Osteoblast (primary cell): ENCODE measurements at regions not wholly inside any gene's neighbourhood (a gene's known extent, or its start where the extent isn't known, plus 50 kb on each side); places are given as distances from the start of the nearest gene placed in this dataset.

Source experiments
- DNase-seq: peaks from one replicate; pipeline ENCODE4 v3.0.0; 2011; ENCODE audit warnings: low spot score, mixed read lengths; ENCODE audit not compliant: insufficient read length; ENCODE audit errors: missing footprints
- H2AFZ ChIP-seq: 2 replicates; pipeline ENCODE4 v1.6.0; 2011; ENCODE audit warnings: mild to moderate bottlenecking, low read length
- H3K27ac ChIP-seq: 2 replicates; pipeline ENCODE4 v1.5.1; 2011; ENCODE audit warnings: mild to moderate bottlenecking, low read depth, low read length, moderate library complexity
- H3K27me3 ChIP-seq: 2 replicates; pipeline ENCODE4 v1.6.0; 2012; ENCODE audit warnings: mild to moderate bottlenecking, control low read depth, inconsistent platforms, low read length, moderate library complexity; ENCODE audit not compliant: insufficient read depth
- H3K36me3 ChIP-seq: 2 replicates; pipeline ENCODE4 v1.5.1; 2011; ENCODE audit warnings: mild to moderate bottlenecking, low read length, control low read depth, moderate library complexity; ENCODE audit not compliant: insufficient read depth
- H3K4me1 ChIP-seq: 2 replicates; pipeline ENCODE4 v1.5.1; 2011; ENCODE audit warnings: mild to moderate bottlenecking, low read length, control low read depth, moderate library complexity; ENCODE audit not compliant: insufficient read depth
- H3K4me2 ChIP-seq: 2 replicates; pipeline ENCODE4 v1.6.0; 2011; ENCODE audit warnings: mild to moderate bottlenecking, low read length; ENCODE audit not compliant: insufficient read depth
- H3K4me3 ChIP-seq: fragments of 200-600 bp; sonication (generic); 3 replicates; pipeline ENCODE4 v1.5.1; 2012; ENCODE audit warnings: mild to moderate bottlenecking, low read length, inconsistent platforms; ENCODE audit not compliant: insufficient read depth
- H3K79me2 ChIP-seq: 2 replicates; pipeline ENCODE4 v1.6.0; 2012; ENCODE audit warnings: mild to moderate bottlenecking, low read length, control low read depth, inconsistent platforms; ENCODE audit not compliant: insufficient read depth
- H3K9me3 ChIP-seq: 2 replicates; pipeline ENCODE4 v1.5.1; 2011; ENCODE audit warnings: low read depth, low read length, control low read depth
- H4K20me1 ChIP-seq: 2 replicates; pipeline ENCODE4 v1.6.0; 2012; ENCODE audit warnings: mild to moderate bottlenecking, low read length, control low read depth; ENCODE audit not compliant: insufficient read depth
- TF ChIP-seq, protein P1 (sequence below): IDR thresholded peaks from 2 replicates; pipeline ENCODE4 v1.5.1; 2011; ENCODE audit warnings: mild to moderate bottlenecking, low read depth, low read length, moderate library complexity; ENCODE audit errors: extremely low read depth

DNA sequence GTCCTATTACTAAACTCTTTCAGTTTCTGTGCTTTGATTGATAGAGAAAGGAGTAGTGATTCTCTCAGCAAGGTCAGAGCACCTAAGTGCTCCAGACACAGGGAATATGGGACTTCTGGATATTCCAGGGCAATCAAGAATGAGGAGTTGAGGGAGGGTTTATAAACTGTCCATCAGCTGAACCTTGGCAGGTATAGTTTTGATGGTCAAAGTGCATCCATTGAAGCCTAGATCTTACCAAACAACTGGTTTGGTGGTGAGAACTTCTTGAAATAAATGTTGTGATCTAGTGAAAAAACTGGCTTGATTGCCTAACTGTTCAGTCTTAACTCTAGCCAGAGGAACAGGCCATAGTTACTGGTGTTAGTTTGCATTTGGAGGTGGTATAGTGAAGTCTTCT lies 207.0 kb upstream of the ONECUT1 start:
- Histone ChIP-seq H3K9me3 (no peaks in the 10 kb centered on the region), H3K4me2 (no peak overlapping the region), H3K79me2 (no peaks in the 10 kb centered on the region), H3K27me3 (no peaks in the 10 kb centered on the region), H3K4me1 (no peaks in the 10 kb centered on the region), H3K4me3 (no peak overlapping the region), H4K20me1 (no peaks in the 10 kb centered on the region), H2AFZ (no peak overlapping the region), H3K27ac (no peak overlapping the region), H3K36me3 (no peaks in the 10 kb centered on the region)
- TF ChIP-seq, protein P1, sequence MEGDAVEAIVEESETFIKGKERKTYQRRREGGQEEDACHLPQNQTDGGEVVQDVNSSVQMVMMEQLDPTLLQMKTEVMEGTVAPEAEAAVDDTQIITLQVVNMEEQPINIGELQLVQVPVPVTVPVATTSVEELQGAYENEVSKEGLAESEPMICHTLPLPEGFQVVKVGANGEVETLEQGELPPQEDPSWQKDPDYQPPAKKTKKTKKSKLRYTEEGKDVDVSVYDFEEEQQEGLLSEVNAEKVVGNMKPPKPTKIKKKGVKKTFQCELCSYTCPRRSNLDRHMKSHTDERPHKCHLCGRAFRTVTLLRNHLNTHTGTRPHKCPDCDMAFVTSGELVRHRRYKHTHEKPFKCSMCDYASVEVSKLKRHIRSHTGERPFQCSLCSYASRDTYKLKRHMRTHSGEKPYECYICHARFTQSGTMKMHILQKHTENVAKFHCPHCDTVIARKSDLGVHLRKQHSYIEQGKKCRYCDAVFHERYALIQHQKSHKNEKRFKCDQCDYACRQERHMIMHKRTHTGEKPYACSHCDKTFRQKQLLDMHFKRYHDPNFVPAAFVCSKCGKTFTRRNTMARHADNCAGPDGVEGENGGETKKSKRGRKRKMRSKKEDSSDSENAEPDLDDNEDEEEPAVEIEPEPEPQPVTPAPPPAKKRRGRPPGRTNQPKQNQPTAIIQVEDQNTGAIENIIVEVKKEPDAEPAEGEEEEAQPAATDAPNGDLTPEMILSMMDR, result no peak
- DNase-seq, result no peak

DNA sequence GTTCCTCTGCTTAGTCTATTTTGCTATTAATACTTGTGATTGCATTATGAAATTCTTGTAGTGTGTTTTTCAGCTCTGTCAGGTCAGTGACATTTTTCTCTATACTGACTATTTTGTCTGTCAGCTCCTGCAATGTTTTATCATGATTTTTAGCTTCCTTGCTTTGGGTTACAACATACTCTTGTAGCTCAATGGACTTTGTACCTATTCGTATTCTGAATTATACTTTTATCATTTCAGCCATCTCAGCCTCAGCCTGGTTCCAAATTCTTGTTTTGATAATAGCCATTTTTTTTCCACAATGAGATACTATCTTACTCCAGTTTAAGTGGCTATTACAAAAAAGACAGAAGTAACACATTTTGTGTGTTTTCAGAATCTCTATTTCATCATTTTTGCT lies 204.2 kb upstream of the ONECUT1 start:
- Histone ChIP-seq H2AFZ (no peak overlapping the region), H3K36me3 (no peaks in the 10 kb centered on the region), H3K4me2 (no peak overlapping the region), H3K27me3 (no peaks in the 10 kb centered on the region), H3K27ac (no peak overlapping the region), H3K4me1 (no peaks in the 10 kb centered on the region), H4K20me1 (no peaks in the 10 kb centered on the region), H3K79me2 (no peaks in the 10 kb centered on the region), H3K4me3 (no peak overlapping the region), H3K9me3 (no peaks in the 10 kb centered on the region)
- no peak for DNase-seq
- TF ChIP-seq, protein P1, result no peak

DNA sequence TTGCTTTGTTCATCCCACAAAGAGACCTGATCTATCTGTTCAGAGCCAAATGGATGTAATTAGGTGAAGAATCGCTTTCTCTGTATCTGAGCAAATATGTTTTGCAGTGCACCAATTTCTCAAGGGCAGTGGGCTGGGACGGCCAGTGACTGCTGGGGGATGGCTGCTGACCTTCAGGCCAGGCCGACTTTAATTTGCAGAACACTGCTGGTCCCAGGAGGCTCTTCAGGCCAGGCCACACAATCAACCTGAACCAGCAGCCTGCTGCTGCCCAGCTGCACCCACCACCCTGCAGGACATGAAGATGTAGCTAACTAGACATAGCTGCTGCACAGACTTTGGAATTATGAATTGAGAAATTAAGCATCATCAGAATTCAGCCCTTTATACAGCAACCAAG lies 194.4 kb upstream of the ONECUT1 start:
- Histone ChIP-seq H3K9me3 (no peaks in the 10 kb centered on the region), H3K27ac (no peak overlapping the region), H4K20me1 (no peaks in the 10 kb centered on the region), H3K4me3 (no peak overlapping the region), H3K27me3 (no peaks in the 10 kb centered on the region), H3K4me1 (no peaks in the 10 kb centered on the region), H2AFZ (no peak overlapping the region), H3K4me2 (no peak overlapping the region), H3K79me2 (no peaks in the 10 kb centered on the region), H3K36me3 (no peaks in the 10 kb centered on the region)
- DNase-seq, result no peak
- TF ChIP-seq, protein P1, result no peak

DNA sequence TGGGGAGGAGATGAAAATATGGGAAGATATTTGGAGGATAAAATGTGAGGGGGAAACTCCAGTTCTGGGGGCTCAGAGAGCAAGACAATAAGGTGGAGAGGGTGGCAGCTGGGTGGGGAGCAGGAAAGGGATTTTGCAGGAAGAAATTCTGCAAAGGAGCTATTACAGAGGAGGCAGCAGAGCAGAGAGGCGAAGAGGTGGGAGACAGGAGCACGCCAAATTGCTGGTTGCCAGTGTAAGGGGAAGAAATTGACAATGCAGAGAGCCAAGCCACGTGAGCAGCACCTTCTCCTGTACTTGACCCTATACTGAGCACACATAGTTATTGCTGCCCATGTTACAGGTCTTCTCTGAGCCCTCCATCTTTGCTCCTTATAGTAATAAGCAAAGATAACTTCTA lies 190.3 kb upstream of the ONECUT1 start:
- H4K20me1 ChIP-seq, result no peaks in the 10 kb centered on the region
- TF ChIP-seq, protein P1, result no peak

More for the DNA sequence above, 190.3 kb upstream of the ONECUT1 start:
- H3K36me3 ChIP-seq, result no peaks in the 10 kb centered on the region
- no peak overlapping the region for H2AFZ ChIP-seq
- H3K4me3 ChIP-seq, result no peak overlapping the region
- no peak overlapping the region for H3K4me2 ChIP-seq
- no peaks in the 10 kb centered on the region for H3K9me3 ChIP-seq
- H3K4me1 ChIP-seq, result no peaks in the 10 kb centered on the region
- no peaks in the 10 kb centered on the region for H3K27me3 ChIP-seq
- H3K79me2 ChIP-seq, result no peaks in the 10 kb centered on the region
- no peak overlapping the region for H3K27ac ChIP-seq
- no peak for DNase-seq
